GM23338 (cell line): ENCODE measurements at regions not wholly inside any gene's neighbourhood (a gene's known extent, or its start where the extent isn't known, plus 50 kb on each side); places are given as distances from the start of the nearest gene placed in this dataset.

Source experiments
- ATAC-seq: fragments of 200-7000 bp; cut with Tn5 transposase; 3 replicates; pipeline ENCODE4 v1.9.1; 2020
- DNase-seq: peaks from one replicate; pipeline ENCODE4 v3.0.0-alpha.2; 2015; ENCODE audit warnings: low spot score
- H2AFZ ChIP-seq: fragments of 200-600 bp; sonication (generic); 2 replicates; pipeline ENCODE4 v1.8.0; 2016; ENCODE audit warnings: antibody characterized with exemption, mild to moderate bottlenecking, moderate library complexity
- H3F3A ChIP-seq: fragments of 200-600 bp; sonication (generic); replicated peaks from 2 replicates; pipeline ENCODE4 v1.8.0; 2017; ENCODE audit warnings: antibody characterized with exemption, mixed run types, low read depth
- H3K27ac ChIP-seq: fragments of 200-600 bp; sonication (generic); 2 replicates; pipeline ENCODE4 v1.6.1; 2016; ENCODE audit warnings: low read depth
- H3K27me3 ChIP-seq: fragments of 200-600 bp; sonication (generic); 2 replicates; pipeline ENCODE4 v1.8.0; 2016; ENCODE audit warnings: mild to moderate bottlenecking, mixed run types, moderate library complexity; ENCODE audit not compliant: insufficient read depth
- H3K36me3 ChIP-seq: fragments of 200-600 bp; sonication (generic); 2 replicates; pipeline ENCODE4 v1.8.0; 2016; ENCODE audit warnings: mild to moderate bottlenecking; ENCODE audit not compliant: insufficient read depth
- H3K4me1 ChIP-seq: fragments of 200-600 bp; sonication (generic); 2 replicates; pipeline ENCODE4 v1.8.0; 2016; ENCODE audit warnings: mild to moderate bottlenecking, moderate library complexity; ENCODE audit not compliant: insufficient read depth
- H3K4me2 ChIP-seq: fragments of 200-600 bp; sonication (generic); 2 replicates; pipeline ENCODE4 v1.7.1; 2017; ENCODE audit warnings: mixed run types
- H3K4me3 ChIP-seq: fragments of 200-600 bp; sonication (generic); 2 replicates; pipeline ENCODE4 v1.6.1; 2016; ENCODE audit warnings: mixed run types
- H3K79me2 ChIP-seq: fragments of 200-600 bp; sonication (generic); replicated peaks from 2 replicates; pipeline ENCODE4 v1.8.0; 2017; ENCODE audit warnings: mild to moderate bottlenecking; ENCODE audit not compliant: insufficient read depth
- H3K9me2 ChIP-seq: fragments of 200-600 bp; sonication (generic); 2 replicates; pipeline ENCODE4 v1.8.0; 2017; ENCODE audit not compliant: insufficient read depth
- H4K20me1 ChIP-seq: fragments of 200-600 bp; sonication (generic); replicated peaks from 2 replicates; pipeline ENCODE4 v1.8.0; 2017; ENCODE audit warnings: mild to moderate bottlenecking; ENCODE audit not compliant: insufficient read depth
- H3K27ac Mint-ChIP-seq: 2 replicates; pipeline ENCODE4 v1.8.0; 2020; ENCODE audit warnings: inconsistent platforms, mild to moderate bottlenecking, moderate library complexity, mixed read lengths
- H3K27me3 Mint-ChIP-seq: 3 replicates; pipeline ENCODE4 v1.8.0; 2022; ENCODE audit warnings: low read depth, mild to moderate bottlenecking, moderate library complexity, mixed read lengths, inconsistent platforms; ENCODE audit not compliant: insufficient read depth, poor library complexity
- H3K36me3 Mint-ChIP-seq: 3 replicates; pipeline ENCODE4 v1.8.0; 2021; ENCODE audit warnings: low read depth, mild to moderate bottlenecking, inconsistent platforms, moderate library complexity, mixed read lengths
- H3K4me1 Mint-ChIP-seq: 3 replicates; pipeline ENCODE4 v1.8.0; 2020; ENCODE audit warnings: mild to moderate bottlenecking, inconsistent platforms, mixed read lengths
- H3K4me3 Mint-ChIP-seq: 3 replicates; pipeline ENCODE4 v1.8.0; 2021; ENCODE audit warnings: moderate library complexity, mild to moderate bottlenecking, inconsistent platforms, mixed read lengths
- H3K9me3 Mint-ChIP-seq: 3 replicates; pipeline ENCODE4 v1.8.0; 2020; ENCODE audit warnings: moderate library complexity, mild to moderate bottlenecking, inconsistent platforms, mixed read lengths
- CREB1 ChIP-seq: fragments of 250-450 bp; sonication (Bioruptor Pico); IDR thresholded peaks from 2 replicates; pipeline ENCODE4 v1.5.0; 2020; ENCODE audit warnings: low read depth, mild to moderate bottlenecking, moderate library complexity
- EZH2phosphoT487 ChIP-seq: fragments of 200-600 bp; sonication (generic); IDR thresholded peaks from one replicate; pipeline ENCODE4 v1.8.1; 2018; ENCODE audit warnings: antibody characterized with exemption; ENCODE audit not compliant: unreplicated experiment
- JUNB ChIP-seq: IDR thresholded peaks from one replicate; pipeline ENCODE4 v1.6.1; 2016; ENCODE audit warnings: antibody characterized with exemption; ENCODE audit not compliant: unreplicated experiment
- POLR2AphosphoS5 ChIP-seq: IDR thresholded peaks from 2 replicates; pipeline ENCODE4 v1.6.1; 2016; ENCODE audit warnings: antibody characterized with exemption, low read depth
- STAT1 ChIP-seq: IDR thresholded peaks from one replicate; pipeline ENCODE4 v1.6.1; 2016; ENCODE audit warnings: antibody characterized with exemption; ENCODE audit not compliant: unreplicated experiment
- ZNF114 ChIP-seq: fragments of 250-450 bp; sonication (Bioruptor Pico); IDR thresholded peaks from 2 replicates; pipeline ENCODE4 v1.5.0; 2020; ENCODE audit warnings: mild to moderate bottlenecking, moderate library complexity
- TF ChIP-seq, protein P1 (sequence below), 2 experiments: fragments of 200-600 bp in 1 of 2; sonication (generic) in 1 of 2; conservative IDR thresholded peaks; 2 replicates each; pipeline versions ENCODE4 v1.5.1 to v1.6.1; 2016 to 2017; ENCODE audit warnings: antibody characterized with exemption in 2 of 2, low read depth in 2 of 2, mild to moderate bottlenecking in 2 of 2, moderate library complexity in 1 of 2
- TF ChIP-seq, protein P2 (sequence below): IDR thresholded peaks from one replicate; pipeline ENCODE4 v1.6.1; 2018; ENCODE audit warnings: antibody characterized with exemption; ENCODE audit not compliant: unreplicated experiment

DNA sequence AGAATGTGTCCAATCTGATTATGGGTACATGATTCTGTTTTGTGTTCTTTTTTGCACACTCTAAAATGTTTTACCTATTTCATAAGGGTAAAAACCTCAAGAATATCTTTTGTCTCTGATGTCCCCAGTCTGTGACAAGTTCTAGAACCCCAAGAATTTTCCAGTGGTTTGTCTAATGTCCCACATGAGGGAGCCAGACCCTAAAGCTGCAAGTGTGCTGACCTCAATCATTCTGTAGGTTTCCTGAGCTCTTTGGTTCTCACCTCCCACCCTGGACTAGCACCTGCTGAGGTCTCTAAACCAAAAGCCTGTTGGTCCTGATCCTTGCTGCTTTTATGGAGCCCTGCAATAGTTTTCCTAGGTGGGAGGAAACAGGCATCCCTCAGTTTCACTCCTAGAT is 149.8 kb upstream of the MPPED2 start:
- Histone ChIP-seq H3K27me3 (no peaks in the 10 kb centered on the region), H3K79me2 (no peaks in the 10 kb centered on the region), H3K36me3 (no peaks in the 10 kb centered on the region), H2AFZ (no peak overlapping the region), H3K4me3 (no peak overlapping the region), H3F3A (no peaks in the 10 kb centered on the region), H3K9me2 (no peaks in the 10 kb centered on the region), H3K4me1 (no peaks in the 10 kb centered on the region), H4K20me1 (no peaks in the 10 kb centered on the region), H3K27ac (no peak overlapping the region), H3K4me2 (no peak overlapping the region)
- TF ChIP-seq, protein P1, sequence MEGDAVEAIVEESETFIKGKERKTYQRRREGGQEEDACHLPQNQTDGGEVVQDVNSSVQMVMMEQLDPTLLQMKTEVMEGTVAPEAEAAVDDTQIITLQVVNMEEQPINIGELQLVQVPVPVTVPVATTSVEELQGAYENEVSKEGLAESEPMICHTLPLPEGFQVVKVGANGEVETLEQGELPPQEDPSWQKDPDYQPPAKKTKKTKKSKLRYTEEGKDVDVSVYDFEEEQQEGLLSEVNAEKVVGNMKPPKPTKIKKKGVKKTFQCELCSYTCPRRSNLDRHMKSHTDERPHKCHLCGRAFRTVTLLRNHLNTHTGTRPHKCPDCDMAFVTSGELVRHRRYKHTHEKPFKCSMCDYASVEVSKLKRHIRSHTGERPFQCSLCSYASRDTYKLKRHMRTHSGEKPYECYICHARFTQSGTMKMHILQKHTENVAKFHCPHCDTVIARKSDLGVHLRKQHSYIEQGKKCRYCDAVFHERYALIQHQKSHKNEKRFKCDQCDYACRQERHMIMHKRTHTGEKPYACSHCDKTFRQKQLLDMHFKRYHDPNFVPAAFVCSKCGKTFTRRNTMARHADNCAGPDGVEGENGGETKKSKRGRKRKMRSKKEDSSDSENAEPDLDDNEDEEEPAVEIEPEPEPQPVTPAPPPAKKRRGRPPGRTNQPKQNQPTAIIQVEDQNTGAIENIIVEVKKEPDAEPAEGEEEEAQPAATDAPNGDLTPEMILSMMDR (conservative IDR thresholded peaks at IDR 0.05; ENCODE audit: low read depth in 2 of 2) = peak; percentile 39 to 64; a peak in 3 of 4 replicates
- TF ChIP-seq STAT1 = no peak
- Mint-ChIP-seq H3K27ac (no peak overlapping the region), H3K4me1 (no peaks in the 10 kb centered on the region; the same call in 2 of the 3 replicates), H3K9me3 (peaks cover 4% of the 10 kb centered on the region; the same call in 1 of the 3 replicates), H3K36me3 (peaks cover 3% of the 10 kb centered on the region; the same call in 1 of the 3 replicates), H3K4me3 (no peak overlapping the region), H3K27me3 (no peaks in the 10 kb centered on the region)
- ATAC-seq = no peak
- peak; percentile 50 for DNase-seq

DNA sequence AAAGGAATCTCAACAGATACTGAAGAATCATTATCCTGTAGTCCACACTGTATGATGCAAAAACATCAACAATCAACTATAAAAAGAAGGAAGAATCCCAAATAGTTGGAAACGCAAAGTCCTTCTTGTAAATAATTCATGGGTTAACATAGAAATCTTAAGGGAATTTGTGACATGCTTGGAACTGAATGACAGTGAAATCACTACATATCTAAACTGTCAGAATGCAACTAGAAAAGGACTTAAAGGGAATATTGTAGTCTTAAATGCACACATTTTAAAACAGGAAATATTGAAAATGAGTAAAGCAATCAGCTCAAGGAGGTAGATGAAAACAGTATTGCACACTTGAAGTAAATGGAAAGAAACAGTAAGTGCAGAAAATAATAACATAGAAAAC is 147.6 kb upstream of the MPPED2 start:
- H3K36me3 ChIP-seq = no peaks in the 10 kb centered on the region
- no peaks in the 10 kb centered on the region for H4K20me1 ChIP-seq
- H3K4me1 Mint-ChIP-seq = peaks cover 11% of the 10 kb centered on the region
- H3K4me3 ChIP-seq = no peak overlapping the region
- no peak overlapping the region for H3K27ac Mint-ChIP-seq
- H2AFZ ChIP-seq = no peak overlapping the region
- no peaks in the 10 kb centered on the region for H3K9me2 ChIP-seq
- no peak for ATAC-seq
- no peak overlapping the region for H3K4me3 Mint-ChIP-seq
- no peak for DNase-seq
- H3K4me1 ChIP-seq = peaks cover 8% of the 10 kb centered on the region; the same call in 1 of the 2 replicates
- no peaks in the 10 kb centered on the region for H3K79me2 ChIP-seq
- H3K36me3 Mint-ChIP-seq = peaks cover under 1% of the 10 kb centered on the region; the same call in 1 of the 3 replicates
- no peaks in the 10 kb centered on the region for H3K27me3 ChIP-seq
- peaks cover 2% of the 10 kb centered on the region; the same call in 1 of the 3 replicates for H3K9me3 Mint-ChIP-seq
- no peak overlapping the region for H3K4me2 ChIP-seq
- no peak overlapping the region for H3K27ac ChIP-seq
- no peaks in the 10 kb centered on the region for H3K27me3 Mint-ChIP-seq
- no peaks in the 10 kb centered on the region for H3F3A ChIP-seq
- no peak for TF ChIP-seq CREB1 (CRISPR knock-in tag)
- TF ChIP-seq EZH2phosphoT487 = no peak
- no peak for TF ChIP-seq POLR2AphosphoS5
- no peak for TF ChIP-seq STAT1
- TF ChIP-seq, protein P1 (conservative IDR thresholded peaks at IDR 0.05; ENCODE audit: low read depth in 2 of 2) = no peak
- TF ChIP-seq, protein P2, sequence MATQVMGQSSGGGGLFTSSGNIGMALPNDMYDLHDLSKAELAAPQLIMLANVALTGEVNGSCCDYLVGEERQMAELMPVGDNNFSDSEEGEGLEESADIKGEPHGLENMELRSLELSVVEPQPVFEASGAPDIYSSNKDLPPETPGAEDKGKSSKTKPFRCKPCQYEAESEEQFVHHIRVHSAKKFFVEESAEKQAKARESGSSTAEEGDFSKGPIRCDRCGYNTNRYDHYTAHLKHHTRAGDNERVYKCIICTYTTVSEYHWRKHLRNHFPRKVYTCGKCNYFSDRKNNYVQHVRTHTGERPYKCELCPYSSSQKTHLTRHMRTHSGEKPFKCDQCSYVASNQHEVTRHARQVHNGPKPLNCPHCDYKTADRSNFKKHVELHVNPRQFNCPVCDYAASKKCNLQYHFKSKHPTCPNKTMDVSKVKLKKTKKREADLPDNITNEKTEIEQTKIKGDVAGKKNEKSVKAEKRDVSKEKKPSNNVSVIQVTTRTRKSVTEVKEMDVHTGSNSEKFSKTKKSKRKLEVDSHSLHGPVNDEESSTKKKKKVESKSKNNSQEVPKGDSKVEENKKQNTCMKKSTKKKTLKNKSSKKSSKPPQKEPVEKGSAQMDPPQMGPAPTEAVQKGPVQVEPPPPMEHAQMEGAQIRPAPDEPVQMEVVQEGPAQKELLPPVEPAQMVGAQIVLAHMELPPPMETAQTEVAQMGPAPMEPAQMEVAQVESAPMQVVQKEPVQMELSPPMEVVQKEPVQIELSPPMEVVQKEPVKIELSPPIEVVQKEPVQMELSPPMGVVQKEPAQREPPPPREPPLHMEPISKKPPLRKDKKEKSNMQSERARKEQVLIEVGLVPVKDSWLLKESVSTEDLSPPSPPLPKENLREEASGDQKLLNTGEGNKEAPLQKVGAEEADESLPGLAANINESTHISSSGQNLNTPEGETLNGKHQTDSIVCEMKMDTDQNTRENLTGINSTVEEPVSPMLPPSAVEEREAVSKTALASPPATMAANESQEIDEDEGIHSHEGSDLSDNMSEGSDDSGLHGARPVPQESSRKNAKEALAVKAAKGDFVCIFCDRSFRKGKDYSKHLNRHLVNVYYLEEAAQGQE = no peak
- TF ChIP-seq ZNF114 (CRISPR knock-in tag) = no peak
- TF ChIP-seq JUNB = no peak
